ENCODE measurements at regions not wholly inside any gene's neighbourhood (a gene's known extent, or its start where the extent isn't known, plus 50 kb on each side); places are given as distances from the start of the nearest gene placed in this dataset.
"Not testable (repeated sequence)": the region's sequence is repeated elsewhere in the genome, so short reads cannot be mapped to it uniquely, and the experiment has no call there.

GRCh38 chr18:52131845-52132244 lies 208.2 kb upstream of the DCC start:
- no peak overlapping the region for H3K9ac ChIP-seq (ENCODE audit: low read depth, low read length)
- no peaks in the 10 kb centered on the region for H3K4me1 ChIP-seq (ENCODE audit: control insufficient read depth, insufficient read depth, low read length)
- H3K9me3 ChIP-seq (replicated peaks; ENCODE audit: low read length): peaks cover 10% of the 10 kb centered on the region
- no peaks in the 10 kb centered on the region for H3K36me3 ChIP-seq (ENCODE audit: insufficient read depth, low read length)
- no peak overlapping the region for H3K4me2 ChIP-seq (ENCODE audit: low read length)
- no peaks in the 10 kb centered on the region for H3K27me3 ChIP-seq (ENCODE audit: control insufficient read depth, insufficient read depth, low read length)
- no peak overlapping the region for H3K4me3 ChIP-seq (ENCODE audit: low read length)

GRCh38 chr18:52136532-52136931 lies 203.5 kb upstream of the DCC start:
- H3K9me3 ChIP-seq (replicated peaks; ENCODE audit: low read length): peaks cover 3% of the 10 kb centered on the region
- no peaks in the 10 kb centered on the region for H3K27me3 ChIP-seq (ENCODE audit: control insufficient read depth, insufficient read depth, low read length)
- no peak overlapping the region for H3K9ac ChIP-seq (ENCODE audit: low read depth, low read length)
- H3K4me2 ChIP-seq (ENCODE audit: low read length): no peak overlapping the region
- H3K4me3 ChIP-seq (ENCODE audit: low read length): no peak overlapping the region
- H3K4me1 ChIP-seq (ENCODE audit: control insufficient read depth, insufficient read depth, low read length): no peaks in the 10 kb centered on the region
- no peaks in the 10 kb centered on the region for H3K36me3 ChIP-seq (ENCODE audit: insufficient read depth, low read length)

- H3K27me3 ChIP-seq (ENCODE audit: control insufficient read depth, insufficient read depth, low read length): no peaks in the 10 kb centered on the region
- no peak overlapping the region for H3K4me2 ChIP-seq (ENCODE audit: low read length)
- H3K9ac ChIP-seq (ENCODE audit: low read depth, low read length): no peak overlapping the region
- H3K4me3 ChIP-seq (ENCODE audit: low read length): no peak overlapping the region
- H3K9me3 ChIP-seq (replicated peaks; ENCODE audit: low read length): no peaks in the 10 kb centered on the region
- no peaks in the 10 kb centered on the region for H3K36me3 ChIP-seq (ENCODE audit: insufficient read depth, low read length)
- no peaks in the 10 kb centered on the region for H3K4me1 ChIP-seq (ENCODE audit: control insufficient read depth, insufficient read depth, low read length)
Measured at GRCh38 chr18:52140986-52141385, 199.0 kb upstream of the DCC start.

GRCh38 chr18:52150050-52150449 lies 189.9 kb upstream of the DCC start:
- H3K4me1 ChIP-seq (ENCODE audit: control insufficient read depth, insufficient read depth, low read length): no peaks in the 10 kb centered on the region
- H3K36me3 ChIP-seq (ENCODE audit: insufficient read depth, low read length): no peaks in the 10 kb centered on the region
- H3K4me3 ChIP-seq (ENCODE audit: low read length): no peak overlapping the region
- no peaks in the 10 kb centered on the region for H3K27me3 ChIP-seq (ENCODE audit: control insufficient read depth, insufficient read depth, low read length)
- H3K9me3 ChIP-seq (replicated peaks; ENCODE audit: low read length): peaks cover 7% of the 10 kb centered on the region
- H3K9ac ChIP-seq (ENCODE audit: low read depth, low read length): no peak overlapping the region
- H3K4me2 ChIP-seq (ENCODE audit: low read length): no peak overlapping the region

GRCh38 chr18:52152036-52152435 lies 188.0 kb upstream of the DCC start:
- Histone ChIP-seq H3K9ac (ENCODE audit: low read depth, low read length) (no peak overlapping the region), H3K4me3 (ENCODE audit: low read length) (no peak overlapping the region), H3K27me3 (ENCODE audit: control insufficient read depth, insufficient read depth, low read length) (no peaks in the 10 kb centered on the region), H3K4me2 (ENCODE audit: low read length) (no peak overlapping the region), H3K9me3 (replicated peaks; ENCODE audit: low read length) (peaks cover 7% of the 10 kb centered on the region), H3K4me1 (ENCODE audit: control insufficient read depth, insufficient read depth, low read length) (no peaks in the 10 kb centered on the region), H3K36me3 (ENCODE audit: insufficient read depth, low read length) (no peaks in the 10 kb centered on the region)

GRCh38 chr18:52156166-52156565 lies 183.8 kb upstream of the DCC start:
- Histone ChIP-seq H3K9ac (ENCODE audit: low read depth, low read length) (no peak overlapping the region), H3K27me3 (ENCODE audit: control insufficient read depth, insufficient read depth, low read length) (no peaks in the 10 kb centered on the region), H3K9me3 (replicated peaks; ENCODE audit: low read length) (peaks cover 7% of the 10 kb centered on the region), H3K4me3 (ENCODE audit: low read length) (no peak overlapping the region), H3K4me2 (ENCODE audit: low read length) (no peak overlapping the region), H3K36me3 (ENCODE audit: insufficient read depth, low read length) (no peaks in the 10 kb centered on the region), H3K4me1 (ENCODE audit: control insufficient read depth, insufficient read depth, low read length) (no peaks in the 10 kb centered on the region)

GRCh38 chr18:52160636-52161035 lies 179.4 kb upstream of the DCC start:
- Histone ChIP-seq H3K4me1 (ENCODE audit: control insufficient read depth, insufficient read depth, low read length) (no peaks in the 10 kb centered on the region), H3K27me3 (ENCODE audit: control insufficient read depth, insufficient read depth, low read length) (no peaks in the 10 kb centered on the region), H3K36me3 (ENCODE audit: insufficient read depth, low read length) (no peaks in the 10 kb centered on the region), H3K9ac (ENCODE audit: low read depth, low read length) (no peak overlapping the region), H3K4me3 (ENCODE audit: low read length) (no peak overlapping the region), H3K9me3 (replicated peaks; ENCODE audit: low read length) (no peaks in the 10 kb centered on the region), H3K4me2 (ENCODE audit: low read length) (no peak overlapping the region)

- Histone ChIP-seq H3K4me3 (ENCODE audit: low read length) (no peak overlapping the region), H3K9ac (ENCODE audit: low read depth, low read length) (no peak overlapping the region), H3K36me3 (ENCODE audit: insufficient read depth, low read length) (no peaks in the 10 kb centered on the region), H3K4me2 (ENCODE audit: low read length) (no peak overlapping the region), H3K9me3 (replicated peaks; ENCODE audit: low read length) (no peaks in the 10 kb centered on the region), H3K27me3 (ENCODE audit: control insufficient read depth, insufficient read depth, low read length) (no peaks in the 10 kb centered on the region), H3K4me1 (ENCODE audit: control insufficient read depth, insufficient read depth, low read length) (no peaks in the 10 kb centered on the region)
Measured at GRCh38 chr18:52163478-52163877, 176.5 kb upstream of the DCC start.

GRCh38 chr18:52168131-52168530 lies 171.9 kb upstream of the DCC start:
- H3K9me3 ChIP-seq (replicated peaks; ENCODE audit: low read length); H3K4me1 ChIP-seq (ENCODE audit: control insufficient read depth, insufficient read depth, low read length); H3K27me3 ChIP-seq (ENCODE audit: control insufficient read depth, insufficient read depth, low read length); H3K4me2 ChIP-seq (ENCODE audit: low read length); H3K9ac ChIP-seq (ENCODE audit: low read depth, low read length); H3K36me3 ChIP-seq (ENCODE audit: insufficient read depth, low read length); H3K4me3 ChIP-seq (ENCODE audit: low read length): not testable (repeated sequence)

- H3K9ac ChIP-seq (ENCODE audit: low read depth, low read length): no peak overlapping the region
- H3K4me1 ChIP-seq (ENCODE audit: control insufficient read depth, insufficient read depth, low read length): no peaks in the 10 kb centered on the region
- H3K4me2 ChIP-seq (ENCODE audit: low read length): no peak overlapping the region
- H3K36me3 ChIP-seq (ENCODE audit: insufficient read depth, low read length): no peaks in the 10 kb centered on the region
- peaks cover 11% of the 10 kb centered on the region for H3K9me3 ChIP-seq (replicated peaks; ENCODE audit: low read length)
- H3K27me3 ChIP-seq (ENCODE audit: control insufficient read depth, insufficient read depth, low read length): no peaks in the 10 kb centered on the region
- no peak overlapping the region for H3K4me3 ChIP-seq (ENCODE audit: low read length)
Measured at GRCh38 chr18:52174220-52174619, 165.8 kb upstream of the DCC start.

GRCh38 chr18:52175406-52175805 lies 164.6 kb upstream of the DCC start:
- peaks cover 12% of the 10 kb centered on the region for H3K9me3 ChIP-seq (replicated peaks; ENCODE audit: low read length)

GRCh38 chr18:52183107-52183506 lies 156.9 kb upstream of the DCC start:
- Histone ChIP-seq H3K36me3 (ENCODE audit: insufficient read depth, low read length) (no peaks in the 10 kb centered on the region), H3K4me2 (ENCODE audit: low read length) (no peak overlapping the region), H3K4me3 (ENCODE audit: low read length) (no peak overlapping the region), H3K4me1 (ENCODE audit: control insufficient read depth, insufficient read depth, low read length) (no peaks in the 10 kb centered on the region), H3K9me3 (replicated peaks; ENCODE audit: low read length) (peaks cover 13% of the 10 kb centered on the region), H3K9ac (ENCODE audit: low read depth, low read length) (no peak overlapping the region), H3K27me3 (ENCODE audit: control insufficient read depth, insufficient read depth, low read length) (no peaks in the 10 kb centered on the region)

More at GRCh38 chr18:52175406-52175805, 164.6 kb upstream of the DCC start:
- Histone ChIP-seq H3K27me3 (ENCODE audit: control insufficient read depth, insufficient read depth, low read length) (no peaks in the 10 kb centered on the region), H3K4me3 (ENCODE audit: low read length) (no peak overlapping the region), H3K9ac (ENCODE audit: low read depth, low read length) (no peak overlapping the region), H3K36me3 (ENCODE audit: insufficient read depth, low read length) (no peaks in the 10 kb centered on the region), H3K4me2 (ENCODE audit: low read length) (no peak overlapping the region), H3K4me1 (ENCODE audit: control insufficient read depth, insufficient read depth, low read length) (no peaks in the 10 kb centered on the region)
